ENCODE measurements at regions not wholly inside any gene's neighbourhood (a gene's known extent, or its start where the extent isn't known, plus 50 kb on each side); places are given as distances from the start of the nearest gene placed in this dataset.

DNA sequence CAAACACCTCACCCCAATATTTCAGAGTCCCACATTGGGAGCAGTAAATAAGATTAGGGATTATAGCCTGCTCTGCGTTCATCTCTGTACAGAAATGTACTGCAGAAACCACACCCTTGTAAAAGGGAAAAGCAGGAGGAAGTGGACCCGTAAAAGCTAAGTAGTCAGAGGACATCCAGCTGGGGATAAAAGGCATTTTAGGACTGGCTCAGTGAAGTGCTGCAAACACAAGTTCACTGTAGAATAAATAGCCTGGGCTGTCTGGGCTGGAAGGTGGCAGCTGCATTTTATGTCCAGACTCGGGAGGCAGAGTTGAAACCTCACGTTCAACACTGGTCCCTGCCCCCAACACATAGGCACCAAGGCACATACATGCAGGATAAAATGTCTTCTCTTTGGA lies 178.7 kb upstream of the FAT1 start:
- DNase-seq (ENCODE audit: extremely low spot score) = no peak
- TF ChIP-seq, protein P1, sequence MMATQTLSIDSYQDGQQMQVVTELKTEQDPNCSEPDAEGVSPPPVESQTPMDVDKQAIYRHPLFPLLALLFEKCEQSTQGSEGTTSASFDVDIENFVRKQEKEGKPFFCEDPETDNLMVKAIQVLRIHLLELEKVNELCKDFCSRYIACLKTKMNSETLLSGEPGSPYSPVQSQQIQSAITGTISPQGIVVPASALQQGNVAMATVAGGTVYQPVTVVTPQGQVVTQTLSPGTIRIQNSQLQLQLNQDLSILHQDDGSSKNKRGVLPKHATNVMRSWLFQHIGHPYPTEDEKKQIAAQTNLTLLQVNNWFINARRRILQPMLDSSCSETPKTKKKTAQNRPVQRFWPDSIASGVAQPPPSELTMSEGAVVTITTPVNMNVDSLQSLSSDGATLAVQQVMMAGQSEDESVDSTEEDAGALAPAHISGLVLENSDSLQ (IDR thresholded peaks at IDR 0.05) = no peak
- TF ChIP-seq HDGF (IDR thresholded peaks at IDR 0.05; ENCODE audit: borderline replicate concordance) (no peak), FOXA1 (IDR thresholded peaks at IDR 0.05) (no peak), TARDBP (IDR thresholded peaks at IDR 0.05) (no peak), ARNT (IDR thresholded peaks at IDR 0.05) (no peak), ZNF384 (IDR thresholded peaks at IDR 0.05) (no peak), FOXM1 (IDR thresholded peaks at IDR 0.05; ENCODE audit: borderline replicate concordance) (no peak), SUZ12 (IDR thresholded peaks at IDR 0.05) (no peak), L3MBTL2 (conservative IDR thresholded peaks at IDR 0.05) (no peak), NFRKB (IDR thresholded peaks at IDR 0.05) (no peak), LEF1 (IDR thresholded peaks at IDR 0.05; ENCODE audit: borderline replicate concordance) (no peak), BHLHE40 (IDR thresholded peaks at IDR 0.05; ENCODE audit: borderline replicate concordance) (no peak), FOXK2 (IDR thresholded peaks at IDR 0.05) (no peak), SP1 (IDR thresholded peaks at IDR 0.05) (no peak), CTBP1 (IDR thresholded peaks at IDR 0.05; ENCODE audit: borderline replicate concordance) (no peak), ELF4 (IDR thresholded peaks at IDR 0.05) (no peak)
- CTCF ChIA-PET = no interaction called here
- POLR2A ChIA-PET = interaction anchor here (1.2 kb wide), 1 partner anchor 205 kb away, joined by 3 read pairs; no protein-coding TSS in a partner anchor

DNA sequence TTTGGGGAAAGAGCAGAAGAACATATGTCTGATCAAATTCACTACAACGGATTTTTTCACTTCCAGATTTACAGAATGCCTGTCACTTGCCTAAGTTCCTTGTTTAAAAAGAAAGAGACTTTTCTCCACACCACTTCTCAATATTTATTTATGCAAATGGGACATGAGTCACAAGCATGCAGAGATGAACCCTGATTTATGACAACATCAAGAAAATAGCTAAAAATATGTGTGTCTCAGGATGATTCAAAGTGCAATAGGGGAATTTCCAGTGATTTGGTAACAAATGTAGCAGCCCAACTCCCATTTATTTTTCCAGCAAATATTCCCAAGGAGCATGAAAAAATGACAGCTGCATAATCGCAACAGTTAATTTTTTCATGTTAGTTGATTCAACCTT lies 180.4 kb upstream of the FAT1 start:
- ChIA-PET CTCF (no interaction called here), POLR2A (no interaction called here)
- TF ChIP-seq SUZ12 (IDR thresholded peaks at IDR 0.05) = no peak
- TF ChIP-seq ELF4 (IDR thresholded peaks at IDR 0.05) = no peak
- no peak for TF ChIP-seq FOXM1 (IDR thresholded peaks at IDR 0.05; ENCODE audit: borderline replicate concordance)
- no peak for TF ChIP-seq SP1 (IDR thresholded peaks at IDR 0.05)
- TF ChIP-seq, protein P1 (IDR thresholded peaks at IDR 0.05) = no peak
- TF ChIP-seq CTBP1 (IDR thresholded peaks at IDR 0.05; ENCODE audit: borderline replicate concordance) = no peak
- no peak for TF ChIP-seq TARDBP (IDR thresholded peaks at IDR 0.05)
- TF ChIP-seq NFRKB (IDR thresholded peaks at IDR 0.05) = no peak
- no peak for TF ChIP-seq ZNF384 (IDR thresholded peaks at IDR 0.05)
- TF ChIP-seq BHLHE40 (IDR thresholded peaks at IDR 0.05; ENCODE audit: borderline replicate concordance) = no peak
- TF ChIP-seq LEF1 (IDR thresholded peaks at IDR 0.05; ENCODE audit: borderline replicate concordance) = no peak
- TF ChIP-seq FOXK2 (IDR thresholded peaks at IDR 0.05) = no peak
- TF ChIP-seq FOXA1 (IDR thresholded peaks at IDR 0.05) = no peak
- TF ChIP-seq ARNT (IDR thresholded peaks at IDR 0.05) = no peak
- no peak for TF ChIP-seq L3MBTL2 (conservative IDR thresholded peaks at IDR 0.05)
- no peak for TF ChIP-seq HDGF (IDR thresholded peaks at IDR 0.05; ENCODE audit: borderline replicate concordance)
- DNase-seq (ENCODE audit: extremely low spot score) = no peak

DNA sequence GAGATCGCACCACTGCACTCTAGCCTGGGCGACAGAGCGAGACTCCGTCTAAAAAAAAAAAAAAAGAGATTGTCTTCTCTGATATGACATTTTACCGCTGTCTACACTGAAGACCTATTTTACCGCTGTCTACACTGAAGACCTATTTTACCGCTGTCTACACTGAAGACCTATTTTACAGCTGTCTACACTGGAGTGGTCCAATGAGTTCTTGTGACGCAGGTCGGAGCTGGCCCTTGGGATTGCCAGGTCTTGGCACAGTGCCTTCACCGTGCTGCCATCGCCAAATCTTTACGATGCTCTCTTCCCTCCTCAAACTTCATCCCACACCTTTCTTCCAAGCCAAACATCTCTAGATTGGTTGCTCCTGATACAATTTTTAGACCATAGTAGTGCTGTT lies 183.1 kb upstream of the FAT1 start:
- ChIA-PET CTCF (no interaction called here), POLR2A (no interaction called here)
- no peak for TF ChIP-seq ELF4 (IDR thresholded peaks at IDR 0.05)
- no peak for TF ChIP-seq FOXM1 (IDR thresholded peaks at IDR 0.05; ENCODE audit: borderline replicate concordance)
- no peak for TF ChIP-seq NFRKB (IDR thresholded peaks at IDR 0.05)
- no peak for TF ChIP-seq FOXK2 (IDR thresholded peaks at IDR 0.05)
- TF ChIP-seq HDGF (IDR thresholded peaks at IDR 0.05; ENCODE audit: borderline replicate concordance) = no peak
- no peak for TF ChIP-seq ARNT (IDR thresholded peaks at IDR 0.05)
- no peak for TF ChIP-seq BHLHE40 (IDR thresholded peaks at IDR 0.05; ENCODE audit: borderline replicate concordance)
- no peak for TF ChIP-seq L3MBTL2 (conservative IDR thresholded peaks at IDR 0.05)
- no peak for TF ChIP-seq CTBP1 (IDR thresholded peaks at IDR 0.05; ENCODE audit: borderline replicate concordance)
- no peak for TF ChIP-seq FOXA1 (IDR thresholded peaks at IDR 0.05)
- no peak for TF ChIP-seq SUZ12 (IDR thresholded peaks at IDR 0.05)
- TF ChIP-seq ZNF384 (IDR thresholded peaks at IDR 0.05) = no peak
- no peak for TF ChIP-seq TARDBP (IDR thresholded peaks at IDR 0.05)
- TF ChIP-seq SP1 (IDR thresholded peaks at IDR 0.05) = no peak
- TF ChIP-seq, protein P1 (IDR thresholded peaks at IDR 0.05) = no peak
- no peak for TF ChIP-seq LEF1 (IDR thresholded peaks at IDR 0.05; ENCODE audit: borderline replicate concordance)
- no peak for DNase-seq (ENCODE audit: extremely low spot score)

DNA sequence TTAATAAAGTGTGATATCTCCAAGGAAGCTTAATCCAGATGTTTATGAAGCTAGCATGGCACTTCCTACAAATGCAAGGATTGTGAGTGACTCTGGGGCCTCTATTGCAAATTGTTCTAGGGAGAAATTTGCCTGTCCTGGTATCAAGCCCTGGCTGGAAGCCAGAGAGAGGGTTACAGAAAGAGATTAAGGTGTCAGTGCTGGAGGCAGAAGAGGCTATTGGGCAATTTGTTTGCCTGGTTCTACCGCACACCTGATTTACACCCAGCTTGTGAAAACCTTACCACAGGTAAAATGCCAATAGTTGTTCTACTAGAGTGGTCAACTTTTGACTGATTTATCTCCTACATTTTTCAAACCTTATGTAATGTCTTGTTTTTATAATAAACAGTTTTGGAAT lies 186.7 kb upstream of the FAT1 start:
- TF ChIP-seq ELF4 (IDR thresholded peaks at IDR 0.05) (no peak), LEF1 (IDR thresholded peaks at IDR 0.05; ENCODE audit: borderline replicate concordance) (no peak), SUZ12 (IDR thresholded peaks at IDR 0.05) (no peak), HDGF (IDR thresholded peaks at IDR 0.05; ENCODE audit: borderline replicate concordance) (no peak), CTBP1 (IDR thresholded peaks at IDR 0.05; ENCODE audit: borderline replicate concordance) (no peak), TARDBP (IDR thresholded peaks at IDR 0.05) (no peak), L3MBTL2 (conservative IDR thresholded peaks at IDR 0.05) (no peak), ARNT (IDR thresholded peaks at IDR 0.05) (no peak)
- TF ChIP-seq, protein P1 (IDR thresholded peaks at IDR 0.05) = no peak
- no peak for DNase-seq (ENCODE audit: extremely low spot score)
- ChIA-PET POLR2A (no interaction called here), CTCF (no interaction called here)

DNA sequence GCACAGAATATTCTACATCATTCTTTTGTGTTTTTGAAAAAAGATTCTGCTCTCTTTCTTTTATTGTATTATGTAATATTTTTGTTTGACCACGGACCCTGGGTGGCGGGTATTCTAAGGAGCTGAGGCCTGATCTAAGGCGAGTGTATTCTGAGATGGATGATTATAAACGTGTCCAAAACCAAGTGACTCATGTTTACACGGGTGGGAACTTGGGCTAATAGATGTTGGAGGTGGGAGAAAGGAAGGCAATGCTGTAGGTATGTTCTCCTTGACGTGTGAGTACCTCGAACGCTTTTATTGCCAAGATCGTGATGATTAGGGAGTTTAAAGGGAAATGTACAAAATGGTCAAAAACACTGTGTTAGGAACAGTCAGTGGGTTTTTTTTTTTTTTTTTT lies 188.9 kb upstream of the FAT1 start:
- POLR2A ChIA-PET = no interaction called here
- CTCF ChIA-PET = interaction anchor here (0.7 kb wide), 1 partner anchor 1563 kb away, joined by 3 read pairs; no protein-coding TSS in a partner anchor
- no peak for DNase-seq (ENCODE audit: extremely low spot score)
- TF ChIP-seq NFRKB (IDR thresholded peaks at IDR 0.05) = no peak
- no peak for TF ChIP-seq SUZ12 (IDR thresholded peaks at IDR 0.05)
- TF ChIP-seq SP1 (IDR thresholded peaks at IDR 0.05) = no peak
- TF ChIP-seq TARDBP (IDR thresholded peaks at IDR 0.05) = no peak
- TF ChIP-seq ELF4 (IDR thresholded peaks at IDR 0.05) = no peak
- no peak for TF ChIP-seq ARNT (IDR thresholded peaks at IDR 0.05)

DNA sequence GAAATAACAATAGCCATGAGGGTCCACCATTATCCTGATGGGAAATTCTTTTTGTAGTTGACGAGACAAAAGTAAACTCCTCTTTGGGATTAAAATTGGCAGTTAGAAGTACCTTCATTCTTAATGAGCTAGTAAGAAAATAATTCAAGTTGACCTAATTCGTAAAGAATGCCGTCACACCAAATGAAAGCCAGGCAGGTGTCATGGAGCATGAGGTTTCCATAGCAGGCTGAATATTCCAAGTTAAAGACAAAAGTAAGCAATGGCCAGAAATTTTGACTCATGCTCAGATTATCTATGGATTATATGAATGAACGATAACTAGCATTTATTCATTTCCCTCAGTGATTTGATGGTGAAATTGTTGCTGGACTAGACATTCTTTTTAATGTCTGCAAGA lies 192.2 kb upstream of the FAT1 start:
- CTCF ChIA-PET = no interaction called here
- POLR2A ChIA-PET = no interaction called here
- DNase-seq (ENCODE audit: extremely low spot score) = no peak
- TF ChIP-seq FOXA1 (IDR thresholded peaks at IDR 0.05) = no peak
- TF ChIP-seq, protein P1 (IDR thresholded peaks at IDR 0.05) = no peak
- no peak for TF ChIP-seq HDGF (IDR thresholded peaks at IDR 0.05; ENCODE audit: borderline replicate concordance)
- TF ChIP-seq CTBP1 (IDR thresholded peaks at IDR 0.05; ENCODE audit: borderline replicate concordance) = no peak
- TF ChIP-seq L3MBTL2 (conservative IDR thresholded peaks at IDR 0.05) = no peak
- TF ChIP-seq SP1 (IDR thresholded peaks at IDR 0.05) = no peak
